Uterus (tissue), 3 donors: ENCODE measurements at regions not wholly inside any gene's neighbourhood (a gene's known extent, or its start where the extent isn't known, plus 50 kb on each side); places are given as distances from the start of the nearest gene placed in this dataset.

Experiments
- DNase-seq, 2 donors: peaks; one replicate each; pipeline ENCODE4 v3.0.0-alpha.2; 2019 to 2020
- H3K27ac ChIP-seq, 2 donors: fragments of 200-600 bp; sonication (generic); 1 replicate in 1 of 2; 2 replicates in 1 of 2; pipeline ENCODE4 v1.5.1; 2016 to 2018
- H3K27me3 ChIP-seq, 2 donors: fragments of 200-600 bp; sonication (generic); one replicate each; pipeline ENCODE4 v1.5.1; 2018 to 2019; ENCODE audit warnings: control low read depth in 1 of 2
- H3K36me3 ChIP-seq, 2 donors: fragments of 200-600 bp; sonication (generic); one replicate each; pipeline ENCODE4 v1.5.1; 2019; ENCODE audit warnings: control low read depth in 1 of 2
- H3K4me1 ChIP-seq, 2 donors: fragments of 200-600 bp; sonication (generic); one replicate each; pipeline ENCODE4 v1.5.1; 2018 to 2019; ENCODE audit warnings: control low read depth in 1 of 2
- H3K4me3 ChIP-seq, 2 donors: fragments of 200-600 bp; sonication (generic); 1 replicate in 1 of 2; 2 replicates in 1 of 2; pipeline ENCODE4 v1.5.1; 2018 to 2019; ENCODE audit warnings: mild to moderate bottlenecking in 1 of 2
- H3K9me3 ChIP-seq, 2 donors: fragments of 200-600 bp; sonication (generic); one replicate each; pipeline ENCODE4 v1.5.1; 2019; ENCODE audit warnings: control low read depth in 1 of 2
- POLR2A ChIP-seq, 2 donors: fragments of 450-650 bp; IDR thresholded peaks; one replicate each; pipeline ENCODE4 v1.6.1; 2016; ENCODE audit warnings: antibody characterized with exemption in 2 of 2, mild to moderate bottlenecking in 1 of 2, moderate library complexity in 1 of 2
- intact Hi-C: fragments of 100-400 bp; cut with DNase I; formaldehyde crosslinking; loops from one replicate; pipeline ENCODE4 v1.15.1; 2023; ENCODE audit warnings: low total_unique reads
- TF ChIP-seq, protein P1 (sequence below), 4 experiments: fragments of 200-600 bp in 2 of 4; fragments of 450-650 bp in 2 of 4; sonication (generic) in 2 of 4; IDR thresholded peaks; one replicate each; pipeline ENCODE4 v1.5.1; 2016 to 2019; ENCODE audit warnings: antibody characterized with exemption in 4 of 4, mild to moderate bottlenecking in 2 of 4, moderate library complexity in 1 of 4
- donor health status: DM: yes; HTN: yes; CAD: no.

- Histone ChIP-seq H3K9me3 (no peaks in the 10 kb centered on the region), H3K4me1 (no peaks in the 10 kb centered on the region), H3K4me3 (no peak overlapping the region), H3K27ac (no peak overlapping the region), H3K36me3 (no peaks in the 10 kb centered on the region), H3K27me3 (no peaks in the 10 kb centered on the region)
- intact Hi-C loops = no loop called here
- no peak for TF ChIP-seq POLR2A (IDR thresholded peaks at IDR 0.05)
- TF ChIP-seq, protein P1, sequence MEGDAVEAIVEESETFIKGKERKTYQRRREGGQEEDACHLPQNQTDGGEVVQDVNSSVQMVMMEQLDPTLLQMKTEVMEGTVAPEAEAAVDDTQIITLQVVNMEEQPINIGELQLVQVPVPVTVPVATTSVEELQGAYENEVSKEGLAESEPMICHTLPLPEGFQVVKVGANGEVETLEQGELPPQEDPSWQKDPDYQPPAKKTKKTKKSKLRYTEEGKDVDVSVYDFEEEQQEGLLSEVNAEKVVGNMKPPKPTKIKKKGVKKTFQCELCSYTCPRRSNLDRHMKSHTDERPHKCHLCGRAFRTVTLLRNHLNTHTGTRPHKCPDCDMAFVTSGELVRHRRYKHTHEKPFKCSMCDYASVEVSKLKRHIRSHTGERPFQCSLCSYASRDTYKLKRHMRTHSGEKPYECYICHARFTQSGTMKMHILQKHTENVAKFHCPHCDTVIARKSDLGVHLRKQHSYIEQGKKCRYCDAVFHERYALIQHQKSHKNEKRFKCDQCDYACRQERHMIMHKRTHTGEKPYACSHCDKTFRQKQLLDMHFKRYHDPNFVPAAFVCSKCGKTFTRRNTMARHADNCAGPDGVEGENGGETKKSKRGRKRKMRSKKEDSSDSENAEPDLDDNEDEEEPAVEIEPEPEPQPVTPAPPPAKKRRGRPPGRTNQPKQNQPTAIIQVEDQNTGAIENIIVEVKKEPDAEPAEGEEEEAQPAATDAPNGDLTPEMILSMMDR (IDR thresholded peaks at IDR 0.05) = no peak
- DNase-seq = no peak
Observed at GRCh38 chr3:117532268-117532667, 822.7 kb downstream of the TUSC7 start.

DNA sequence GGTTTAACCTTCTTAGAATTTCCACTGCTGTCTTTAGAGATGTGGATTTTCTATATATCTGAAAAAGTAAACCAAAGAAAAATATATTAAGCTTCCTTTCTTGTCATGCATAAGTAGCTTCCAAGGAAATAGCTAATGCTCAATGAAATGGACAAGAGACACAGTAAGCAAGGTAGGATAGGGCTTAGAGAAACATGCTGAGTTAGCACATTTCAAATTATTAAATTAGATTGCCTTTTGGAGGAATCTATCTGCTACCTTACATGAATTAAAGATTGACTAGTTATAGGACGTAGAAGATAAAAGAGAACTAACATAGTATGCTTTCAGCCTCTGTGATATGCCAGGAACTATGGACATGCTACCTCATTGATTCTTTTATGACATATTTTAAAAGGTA, 824.6 kb downstream of the TUSC7 start:
- Histone ChIP-seq H3K27ac (no peak overlapping the region), H3K9me3 (no peaks in the 10 kb centered on the region), H3K4me1 (no peaks in the 10 kb centered on the region), H3K36me3 (no peaks in the 10 kb centered on the region), H3K4me3 (no peak overlapping the region), H3K27me3 (no peaks in the 10 kb centered on the region)
- no peak for DNase-seq
- intact Hi-C loops = no loop called here
- TF ChIP-seq, protein P1 (IDR thresholded peaks at IDR 0.05) = no peak
- TF ChIP-seq POLR2A (IDR thresholded peaks at IDR 0.05) = no peak

GRCh38 chr3:117536006-117536405, 826.4 kb downstream of the TUSC7 start:
- Histone ChIP-seq H3K27me3 (no peaks in the 10 kb centered on the region), H3K9me3 (no peaks in the 10 kb centered on the region), H3K27ac (no peak overlapping the region), H3K36me3 (no peaks in the 10 kb centered on the region), H3K4me1 (no peaks in the 10 kb centered on the region), H3K4me3 (no peak overlapping the region)
- no peak for DNase-seq
- intact Hi-C loops = no loop called here
- TF ChIP-seq, protein P1 (IDR thresholded peaks at IDR 0.05) = no peak
- TF ChIP-seq POLR2A (IDR thresholded peaks at IDR 0.05) = no peak

DNA sequence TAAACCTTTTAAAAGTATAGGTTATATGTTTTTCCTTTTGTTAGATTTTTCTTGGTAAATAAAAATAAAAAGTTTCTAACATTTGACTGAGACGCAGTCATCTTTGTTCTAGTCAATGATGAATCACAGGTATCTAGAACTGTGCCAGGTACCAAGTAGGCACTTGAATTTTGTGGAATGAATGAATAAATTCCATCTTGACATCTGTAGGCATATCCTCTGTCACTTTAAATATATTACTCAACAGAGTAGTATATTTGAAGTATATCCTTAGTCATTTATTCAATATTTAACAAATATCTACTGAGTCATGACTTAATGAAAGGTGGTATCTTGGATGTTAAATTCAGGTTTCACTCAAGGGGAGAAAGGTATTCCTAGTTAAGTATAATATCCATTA, 828.4 kb downstream of the TUSC7 start:
- intact Hi-C loops = no loop called here
- TF ChIP-seq POLR2A (IDR thresholded peaks at IDR 0.05) = no peak
- TF ChIP-seq, protein P1 (IDR thresholded peaks at IDR 0.05) = no peak

GRCh38 chr3:117539729-117540128, 830.1 kb downstream of the TUSC7 start:
- no peak for DNase-seq
- no peak overlapping the region for H3K4me3 ChIP-seq
- no peak overlapping the region for H3K27ac ChIP-seq
- H3K27me3 ChIP-seq = no peaks in the 10 kb centered on the region
- TF ChIP-seq POLR2A (IDR thresholded peaks at IDR 0.05) = no peak
- TF ChIP-seq, protein P1 (IDR thresholded peaks at IDR 0.05) = no peak
- H3K4me1 ChIP-seq = no peaks in the 10 kb centered on the region
- no peaks in the 10 kb centered on the region for H3K9me3 ChIP-seq
- intact Hi-C loops = no loop called here
- H3K36me3 ChIP-seq = no peaks in the 10 kb centered on the region

More for the DNA sequence above, 828.4 kb downstream of the TUSC7 start:
- no peak overlapping the region for H3K27ac ChIP-seq
- H3K36me3 ChIP-seq = no peaks in the 10 kb centered on the region
- no peaks in the 10 kb centered on the region for H3K27me3 ChIP-seq
- H3K4me3 ChIP-seq = no peak overlapping the region
- no peaks in the 10 kb centered on the region for H3K9me3 ChIP-seq
- no peak for DNase-seq
- H3K4me1 ChIP-seq = no peaks in the 10 kb centered on the region
